HCEC 1CT (cell line): ENCODE measurements at regions not wholly inside any gene's neighbourhood (a gene's known extent, or its start where the extent isn't known, plus 50 kb on each side); places are given as distances from the start of the nearest gene placed in this dataset.

Experiments used
- DNase-seq: peaks from one replicate; pipeline ENCODE4 v3.0.0-alpha.2; 2017

DNA sequence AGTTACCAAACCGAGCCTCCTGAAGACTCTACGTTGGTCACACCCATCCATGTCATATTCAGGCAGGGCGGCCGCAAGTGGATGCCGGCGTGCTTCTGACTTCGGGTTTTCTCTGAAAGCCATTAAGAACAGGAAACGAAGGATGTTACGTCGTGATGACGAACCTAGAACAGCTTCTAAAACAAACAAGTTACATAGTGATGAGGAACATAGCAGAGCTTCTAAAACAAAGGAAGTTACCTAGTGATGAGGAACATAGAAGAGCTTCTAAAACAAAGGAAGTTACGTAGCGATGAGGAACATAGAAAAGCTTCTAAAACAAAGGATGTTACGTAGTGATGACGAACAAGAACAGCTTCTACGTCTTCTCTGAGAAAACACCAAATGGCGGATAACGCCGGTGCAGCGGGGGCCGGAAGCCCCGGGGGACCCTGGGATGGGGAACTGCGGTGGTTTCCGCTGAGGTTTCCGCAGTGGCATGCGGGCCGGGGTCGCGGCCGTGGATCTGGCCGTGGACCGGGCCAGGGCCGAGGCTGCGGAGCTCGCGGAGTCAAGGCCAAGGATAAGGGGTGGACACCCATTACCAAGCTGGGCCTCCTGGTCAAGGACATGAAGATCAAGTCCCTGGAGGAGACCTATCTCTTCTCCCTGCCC, 141.1 kb downstream of the SOCS6 start:
- no peak for DNase-seq

DNA sequence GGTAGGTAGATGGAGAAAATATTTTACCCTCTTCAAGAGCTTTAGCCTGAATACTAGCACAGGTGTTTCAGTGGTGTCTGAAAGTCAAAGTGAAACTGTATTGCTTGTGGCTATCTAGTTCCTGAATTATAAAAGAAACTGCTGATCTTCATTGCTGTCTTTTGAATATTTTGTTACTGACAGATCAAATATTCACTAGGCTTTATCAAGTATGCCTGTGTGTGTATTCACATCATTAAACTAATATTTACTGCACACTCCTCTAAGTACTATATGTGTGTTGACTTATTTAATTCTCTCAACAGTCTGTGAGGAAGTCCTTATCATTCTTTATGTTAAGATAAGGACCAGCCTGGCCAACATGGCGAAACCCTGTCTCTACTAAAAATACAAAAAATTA, 139.6 kb downstream of the SOCS6 start:
- DNase-seq: no peak

DNA sequence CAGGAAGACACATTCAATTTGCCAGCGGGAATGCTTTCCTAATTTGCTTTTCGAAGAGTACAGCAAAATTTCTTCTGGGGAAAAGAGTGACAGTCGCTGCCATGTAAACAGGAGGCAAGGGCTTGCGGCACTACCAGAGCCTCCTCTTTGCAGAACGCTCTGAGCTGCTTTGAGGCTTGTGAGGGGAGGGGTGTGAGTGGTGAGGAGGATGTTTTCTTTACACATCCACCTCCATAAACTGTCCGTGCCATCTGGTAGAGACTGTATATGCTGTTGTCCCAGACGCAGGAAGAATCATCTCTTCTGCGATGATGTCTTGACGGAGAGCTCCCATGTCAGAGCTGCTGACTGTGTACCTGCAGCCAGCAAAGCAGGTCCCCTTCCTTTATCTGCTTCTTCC, 138.0 kb downstream of the SOCS6 start:
- DNase-seq: no peak

DNA sequence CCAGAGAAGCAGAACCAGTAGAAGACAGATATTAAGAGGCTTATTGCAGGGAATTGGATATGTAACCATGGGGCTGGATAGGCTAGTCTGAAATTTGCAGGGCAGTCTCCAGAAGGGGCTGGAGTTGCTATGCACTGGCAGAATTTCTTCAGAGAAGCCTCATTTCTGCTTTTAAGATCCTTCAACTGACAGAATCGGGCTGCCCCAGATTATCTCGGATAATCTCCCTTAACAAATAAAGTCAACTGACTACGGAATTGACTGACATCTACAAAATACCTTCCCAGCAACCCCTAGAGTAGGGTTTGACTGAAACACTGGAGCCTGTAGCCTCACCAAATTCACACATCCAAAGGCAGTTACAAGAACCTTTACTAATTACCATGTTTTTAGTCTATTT, 136.4 kb downstream of the SOCS6 start:
- DNase-seq: no peak

DNA sequence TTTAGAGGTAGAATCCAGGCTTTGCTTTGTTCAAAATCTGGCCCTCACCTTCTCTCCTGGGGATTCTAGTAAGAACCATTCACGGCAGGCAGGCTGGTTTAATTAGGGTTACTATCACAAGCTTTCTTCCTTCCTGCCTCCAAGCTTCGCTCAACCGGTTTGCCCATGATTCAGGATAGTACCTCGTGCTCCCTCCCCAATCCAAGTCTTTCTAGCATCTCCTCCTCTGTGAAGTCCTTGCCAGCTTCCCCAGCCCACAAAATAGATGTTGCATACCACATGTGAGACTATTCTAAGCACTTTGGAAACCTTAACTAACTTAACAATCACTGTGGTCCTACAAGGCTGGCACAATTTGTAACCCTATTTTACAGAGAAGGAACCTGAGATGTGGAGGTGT, 135.1 kb downstream of the SOCS6 start:
- no peak for DNase-seq

DNA sequence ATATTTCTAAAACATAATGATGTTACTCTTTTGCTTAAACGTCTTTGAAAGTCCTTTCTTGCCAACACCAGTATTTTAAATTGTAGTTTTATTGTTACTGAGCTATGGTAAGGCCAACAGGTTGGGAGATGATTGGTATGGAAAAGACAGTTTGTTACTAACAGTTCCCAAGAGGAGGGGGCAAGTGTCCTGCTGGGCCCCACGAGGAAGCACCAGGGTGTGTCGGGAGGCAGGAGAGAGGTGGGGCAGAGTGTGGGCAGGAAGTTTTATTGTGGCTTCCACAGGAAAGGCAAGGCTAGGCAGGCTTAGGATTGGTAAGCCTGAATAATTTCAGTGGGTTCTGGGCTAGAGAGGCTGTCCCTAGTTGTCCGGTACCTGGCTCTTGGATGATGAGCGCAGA, 134.3 kb downstream of the SOCS6 start:
- no peak for DNase-seq

DNA sequence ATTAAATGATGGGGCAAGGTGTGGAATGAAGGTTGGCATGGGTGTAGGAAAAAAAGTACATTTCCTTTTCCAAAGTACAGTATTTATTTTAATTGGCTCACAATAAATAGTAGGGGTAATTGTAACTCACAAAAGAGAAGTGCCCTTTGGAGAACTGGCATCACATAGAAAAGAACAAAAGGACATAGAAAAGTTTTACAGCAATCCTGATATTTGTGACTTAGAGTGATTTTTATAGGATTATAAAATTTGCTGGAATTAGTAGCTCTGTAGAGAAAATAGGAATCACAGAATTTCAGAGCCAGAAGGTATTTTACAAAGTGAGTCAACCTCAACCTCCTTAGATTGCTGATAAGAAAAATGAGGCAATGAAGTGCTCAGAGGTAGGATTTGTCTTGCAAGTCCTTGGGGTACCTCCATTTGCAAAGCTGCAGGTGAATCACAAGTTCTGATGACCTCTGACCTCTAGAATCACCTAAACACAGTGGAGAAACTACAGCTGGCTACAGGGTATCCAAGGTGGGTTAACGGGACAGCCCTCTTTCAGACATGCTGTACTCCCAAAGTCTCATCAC, 133.6 kb downstream of the SOCS6 start:
- DNase-seq: peak; percentile 35

DNA sequence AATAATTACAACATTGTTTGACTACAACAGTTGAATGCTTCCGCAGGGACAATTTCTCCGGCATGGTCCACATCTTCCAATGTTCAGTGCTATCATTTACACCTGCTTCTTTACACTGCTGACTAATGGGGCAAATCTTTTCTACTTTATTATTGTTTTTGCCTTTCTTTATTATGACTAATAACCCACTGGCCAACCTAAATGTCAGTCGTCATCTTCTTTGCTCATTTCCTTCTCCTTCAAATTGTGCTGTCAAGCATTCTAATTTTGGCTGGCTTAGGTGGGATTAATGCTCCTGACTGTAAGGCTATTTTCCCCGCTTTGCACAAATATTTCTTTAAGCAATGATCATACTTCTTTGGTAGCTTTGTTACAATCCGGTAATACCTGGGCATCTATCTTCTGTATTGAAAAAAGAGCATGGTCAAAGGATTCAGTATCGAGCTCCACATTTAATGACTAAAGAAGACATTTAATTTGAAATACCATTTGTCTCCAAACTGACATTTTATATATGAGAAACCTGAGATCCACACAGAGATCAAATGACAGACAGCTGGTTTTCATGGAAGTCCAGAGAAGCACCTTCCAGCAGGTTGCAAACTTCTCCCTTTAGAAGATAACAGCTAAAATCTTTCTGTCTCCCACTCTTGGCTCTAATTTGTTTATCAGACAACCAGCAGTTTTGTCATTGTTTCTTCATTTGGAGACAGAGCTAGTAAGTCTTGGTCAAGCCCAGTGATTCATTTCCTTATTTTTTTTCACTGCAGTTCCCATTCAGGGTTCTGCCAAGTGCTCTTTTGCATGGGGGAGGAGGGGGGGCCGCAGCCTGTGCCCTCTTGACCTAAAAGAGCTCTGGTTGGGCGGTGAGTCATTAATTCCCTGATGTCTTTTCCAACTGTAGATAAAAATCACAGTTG, 132.9 kb downstream of the SOCS6 start:
- peak; percentile 97 for DNase-seq

DNA sequence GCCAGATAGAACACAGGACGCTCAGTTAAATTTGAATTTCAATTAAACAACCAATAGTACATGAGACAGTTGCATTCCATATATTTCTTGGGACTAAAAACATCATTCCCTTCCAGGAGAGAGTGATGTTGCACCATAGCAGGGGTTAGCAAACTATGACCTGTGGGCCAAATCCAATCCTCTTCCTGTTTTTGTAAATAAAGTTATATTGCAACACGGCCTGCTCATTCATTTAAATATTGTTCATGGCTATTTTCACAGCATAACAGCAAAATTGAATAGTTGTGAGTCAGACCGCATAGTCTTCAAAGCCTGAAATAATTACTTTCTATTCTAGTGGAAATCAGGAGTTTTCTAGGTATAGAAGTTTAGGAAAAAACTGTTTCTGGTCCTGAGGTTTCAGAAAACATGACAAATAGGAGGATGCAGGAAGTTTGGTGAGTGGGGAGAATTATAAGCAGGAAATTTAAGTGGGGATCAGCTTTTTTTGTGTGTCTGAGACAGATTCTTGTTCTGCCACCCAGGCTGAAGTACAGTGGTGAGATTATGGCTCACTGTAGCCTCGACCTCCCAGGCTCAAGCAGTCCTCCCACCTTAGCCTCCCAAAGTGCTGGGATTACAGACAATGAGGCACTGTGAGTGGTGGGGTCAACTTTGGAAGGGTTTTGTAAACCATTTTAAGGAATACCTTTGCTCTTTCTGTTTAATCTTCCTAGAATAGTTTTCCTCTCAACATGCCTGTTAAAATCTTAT, 131.5 kb downstream of the SOCS6 start:
- peak; percentile 97 for DNase-seq

DNA sequence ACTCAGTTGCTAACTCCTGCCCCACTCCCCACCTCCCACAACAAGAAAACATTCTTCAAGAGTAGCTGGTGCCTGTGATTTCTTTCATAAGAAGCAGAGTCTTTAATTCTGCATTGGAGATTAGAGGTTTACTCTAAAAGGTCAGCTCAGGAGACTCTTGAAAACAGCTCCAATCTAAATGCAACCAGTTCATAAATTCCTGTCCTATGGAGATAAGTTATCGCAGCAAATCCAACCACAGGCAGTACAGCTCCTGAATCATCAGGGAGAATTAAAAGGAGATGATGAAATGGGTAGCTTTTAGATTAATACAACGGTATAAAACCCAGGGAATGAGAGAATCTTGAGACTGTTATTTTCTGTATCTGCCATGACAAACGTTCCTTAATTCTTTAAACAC, 130.7 kb downstream of the SOCS6 start:
- DNase-seq: peak; percentile 71

DNA sequence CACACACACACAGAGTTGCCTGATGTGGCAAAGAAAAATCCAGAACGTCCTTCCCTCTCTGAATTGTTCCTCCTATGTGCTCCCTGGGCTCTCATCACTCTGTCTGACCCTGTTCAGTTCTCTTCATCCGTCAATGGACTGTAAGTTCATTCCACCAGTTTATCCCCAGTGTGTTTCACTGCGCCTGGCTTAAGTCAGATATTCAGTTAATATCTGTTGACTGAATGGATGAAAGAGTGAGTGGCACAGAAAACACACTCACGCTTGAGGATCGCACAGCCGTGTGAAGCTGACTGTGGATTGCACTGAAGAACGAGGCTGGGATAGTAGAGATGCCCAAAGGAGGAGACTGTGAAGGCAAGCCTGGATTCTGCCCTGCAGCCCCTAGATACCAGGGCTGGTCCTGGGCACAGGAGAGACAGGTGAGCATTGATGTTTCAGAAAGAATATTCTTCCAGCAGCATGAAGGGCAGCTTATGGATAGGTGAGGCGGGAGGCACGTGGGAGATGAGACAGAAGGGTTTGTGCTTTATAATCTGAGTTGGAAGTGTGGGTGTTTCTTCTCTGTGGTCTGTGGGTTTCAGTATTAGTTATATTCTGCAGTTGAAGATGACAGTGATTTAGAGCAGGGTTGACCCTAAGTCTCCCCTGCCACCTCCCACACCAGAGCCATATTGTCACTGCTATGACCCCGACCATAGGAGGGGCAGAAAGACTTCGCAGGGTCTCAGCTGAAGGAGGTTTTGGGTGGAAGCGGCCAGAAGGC, 129.9 kb downstream of the SOCS6 start:
- DNase-seq: no peak

DNA sequence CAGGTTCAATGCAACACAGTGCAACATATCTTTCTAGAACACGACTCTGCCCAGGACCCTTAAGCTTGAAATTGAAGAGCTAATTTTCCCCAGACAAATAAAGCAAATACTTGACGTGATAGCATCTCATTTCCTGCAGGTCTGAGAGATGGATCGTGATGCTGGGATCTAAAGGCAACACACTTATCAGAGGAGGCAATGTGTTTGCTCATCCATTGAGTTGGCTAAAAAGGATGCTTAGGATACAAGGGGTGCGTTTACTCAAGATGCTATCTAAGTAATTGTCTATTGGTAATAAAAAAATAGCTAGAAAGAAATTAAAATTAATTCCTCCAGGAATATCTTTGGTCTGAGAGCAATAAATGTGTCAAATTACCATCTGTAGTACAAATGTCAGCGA, 129.0 kb downstream of the SOCS6 start:
- DNase-seq: no peak

DNA sequence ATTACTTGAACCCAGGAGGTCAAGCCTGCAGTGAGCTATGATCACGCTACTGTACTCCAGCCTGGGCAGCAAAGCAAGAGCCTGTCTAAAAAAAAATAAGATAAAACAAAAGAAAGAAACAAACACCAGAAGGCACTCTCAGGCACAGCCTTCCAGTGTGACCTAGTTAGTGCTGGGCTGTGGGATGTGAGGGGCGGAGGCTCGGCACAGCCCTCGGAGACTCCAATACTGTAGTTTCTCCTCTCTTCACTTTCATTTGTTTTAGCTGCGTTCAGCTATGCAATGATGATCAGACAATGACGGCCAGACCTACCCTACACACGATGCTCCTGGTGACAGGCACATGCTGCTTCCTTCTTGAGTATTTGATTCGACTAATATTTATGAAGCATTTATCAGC, 127.7 kb downstream of the SOCS6 start:
- no peak for DNase-seq

DNA sequence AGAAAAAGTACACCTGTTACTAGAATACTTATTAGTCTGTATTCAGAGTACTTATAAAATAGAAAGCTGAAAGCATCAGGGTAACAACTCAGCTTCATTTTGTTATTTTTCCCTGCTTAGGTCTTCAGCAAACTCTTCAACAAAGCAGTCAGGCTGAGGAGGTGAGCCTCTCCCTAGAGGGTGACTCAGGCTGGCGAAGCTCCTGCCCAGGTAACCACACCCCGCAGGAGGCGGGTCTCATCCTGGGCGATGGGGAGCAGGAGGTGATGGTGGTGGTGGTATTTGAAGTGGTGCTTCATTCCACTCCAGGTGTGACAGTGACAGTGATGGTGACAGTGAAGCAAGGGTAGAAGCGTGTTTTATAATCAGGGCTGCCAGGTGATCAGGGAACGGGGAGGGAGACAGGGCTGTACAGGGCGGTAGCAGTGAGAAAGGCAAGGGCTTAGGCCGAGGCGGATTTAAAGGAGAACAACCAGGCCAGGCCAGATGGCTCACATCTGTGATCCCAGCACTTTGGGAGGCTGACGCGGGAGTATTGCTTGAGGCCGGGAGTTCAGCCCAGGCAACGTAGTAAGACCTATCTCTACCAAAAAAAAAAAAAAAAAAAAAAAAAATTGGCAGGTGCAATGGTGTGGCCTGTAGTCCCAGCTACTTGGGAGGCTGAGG, 127.1 kb downstream of the SOCS6 start:
- no peak for DNase-seq

DNA sequence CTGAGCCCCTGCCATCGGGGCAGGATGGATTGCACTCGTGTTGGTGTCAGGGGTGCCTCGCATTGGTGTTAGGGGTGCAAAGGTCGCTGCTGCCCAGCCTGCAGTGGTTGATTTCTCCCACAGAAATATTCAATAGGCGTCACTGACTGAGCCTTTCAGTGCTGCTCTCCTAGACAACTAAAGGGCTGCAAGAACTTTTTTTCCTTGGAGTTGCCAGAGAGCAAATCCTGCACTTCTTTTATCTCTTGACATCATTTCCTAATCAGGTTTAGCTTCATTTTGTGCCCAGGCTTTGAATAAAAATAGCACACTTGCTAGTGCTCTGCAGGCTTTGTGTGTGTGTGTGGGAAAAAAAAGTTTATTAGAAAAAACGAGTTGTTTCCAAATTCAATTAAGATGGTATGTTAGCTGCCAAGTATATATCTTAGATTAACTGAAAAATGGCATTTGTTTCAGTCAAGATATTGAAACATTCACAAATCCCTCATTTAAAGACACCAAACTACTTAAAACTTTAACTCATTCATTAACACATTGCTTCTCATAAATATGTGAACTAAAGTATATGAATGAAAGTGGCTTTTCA, 125.6 kb downstream of the SOCS6 start:
- no peak for DNase-seq

DNA sequence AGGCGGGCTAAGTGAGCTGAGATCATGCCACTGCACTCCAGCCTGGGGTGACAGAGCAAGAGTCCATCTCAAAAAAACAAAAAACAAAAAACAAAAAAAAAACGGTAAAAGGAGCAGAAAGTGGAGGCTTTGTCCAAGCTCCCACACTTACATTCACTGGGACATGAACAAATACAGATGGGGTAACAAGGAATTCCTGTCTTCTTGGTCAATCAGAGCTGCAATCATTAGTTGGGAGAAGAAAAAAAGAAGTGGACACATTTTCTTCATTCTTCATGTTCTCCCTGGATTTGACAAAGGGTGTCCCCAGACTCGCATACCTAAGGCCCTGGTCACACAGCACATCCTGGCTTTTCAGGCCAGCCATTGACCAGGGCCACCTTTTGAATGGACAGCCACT, 124.6 kb downstream of the SOCS6 start:
- DNase-seq: no peak

DNA sequence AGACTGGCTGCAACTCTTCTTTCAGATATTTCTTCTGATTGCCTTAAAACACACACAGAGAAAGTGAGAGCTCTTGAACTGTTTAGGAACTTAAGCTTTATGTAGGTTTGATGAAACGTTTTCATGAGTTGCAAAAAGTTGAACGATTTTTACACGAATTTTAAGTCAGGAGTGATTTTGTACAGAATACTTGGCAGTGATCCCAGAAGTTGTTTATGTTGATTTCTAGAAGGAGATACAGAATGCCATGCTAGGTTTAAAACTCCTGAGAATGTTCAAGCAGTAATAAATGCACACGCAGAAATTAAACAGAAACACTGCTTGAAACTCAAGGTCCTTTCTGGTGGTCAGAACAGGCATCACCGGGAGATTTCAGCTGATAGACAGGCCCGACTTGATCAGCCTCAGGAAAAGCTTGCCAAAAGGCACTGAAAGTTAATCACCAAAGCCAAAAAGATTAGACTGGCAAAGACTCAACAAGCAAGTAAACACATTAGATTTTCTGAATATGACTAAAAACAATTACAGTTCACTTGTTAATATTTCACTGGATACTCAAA, 123.1 kb downstream of the SOCS6 start:
- DNase-seq: no peak

DNA sequence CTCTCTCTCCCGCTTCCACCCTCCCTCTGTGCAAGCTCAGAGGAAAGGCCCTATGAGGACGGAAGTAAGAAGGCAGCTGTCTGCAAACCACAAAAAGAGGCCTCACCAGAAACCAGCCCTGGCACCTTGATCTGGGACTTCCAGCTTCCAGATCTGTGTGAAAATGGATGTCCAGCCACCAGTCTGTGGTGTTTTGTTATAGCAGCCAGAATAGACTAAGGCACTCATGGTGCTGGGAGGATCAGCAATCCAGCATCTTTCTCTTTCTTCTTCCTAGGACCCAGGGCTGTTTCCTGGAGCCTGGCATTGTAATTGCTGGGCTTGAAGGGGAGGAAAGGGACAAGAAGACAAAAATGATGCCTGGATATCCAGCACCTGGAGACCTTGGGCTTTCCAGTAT, 122.5 kb downstream of the SOCS6 start:
- DNase-seq: no peak

DNA sequence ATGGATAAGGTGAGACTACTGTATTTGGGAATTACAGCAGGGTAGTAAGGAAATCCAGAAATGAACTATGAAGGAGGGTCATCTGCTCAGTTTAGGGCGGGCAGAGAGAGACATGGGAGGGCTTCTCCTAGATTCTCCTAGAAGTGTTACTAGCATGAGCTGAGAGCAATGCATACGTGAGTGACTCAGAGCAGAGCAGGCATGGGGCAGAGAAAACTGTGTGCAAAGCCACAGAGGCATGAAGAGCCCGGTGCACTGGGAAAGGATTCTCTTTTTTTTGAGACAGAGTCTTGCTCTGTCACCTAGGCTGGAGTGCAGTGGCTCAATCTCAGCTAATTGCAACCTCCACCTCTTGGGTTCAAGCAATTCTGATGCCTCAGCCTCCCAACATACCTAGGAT, 116.2 kb downstream of the SOCS6 start:
- DNase-seq: no peak

DNA sequence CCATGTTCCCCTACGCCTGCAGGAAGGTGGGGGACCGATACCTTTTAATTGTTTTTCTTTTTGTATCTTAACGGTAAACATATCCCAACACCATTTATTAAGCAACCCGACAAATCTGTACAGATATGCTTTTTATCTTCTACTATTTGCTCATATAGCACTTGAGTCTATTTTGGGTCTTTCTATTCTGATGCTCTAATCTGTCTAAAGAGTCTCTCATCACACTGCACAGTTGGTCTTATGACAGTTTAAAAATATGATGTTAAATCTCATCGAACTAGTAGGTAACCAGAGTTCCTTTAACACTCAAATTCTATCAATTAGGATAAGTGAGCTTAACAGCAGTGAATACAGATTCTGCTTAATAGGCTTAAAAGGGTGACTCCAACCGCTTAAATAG, 111.6 kb downstream of the SOCS6 start:
- no peak for DNase-seq

DNA sequence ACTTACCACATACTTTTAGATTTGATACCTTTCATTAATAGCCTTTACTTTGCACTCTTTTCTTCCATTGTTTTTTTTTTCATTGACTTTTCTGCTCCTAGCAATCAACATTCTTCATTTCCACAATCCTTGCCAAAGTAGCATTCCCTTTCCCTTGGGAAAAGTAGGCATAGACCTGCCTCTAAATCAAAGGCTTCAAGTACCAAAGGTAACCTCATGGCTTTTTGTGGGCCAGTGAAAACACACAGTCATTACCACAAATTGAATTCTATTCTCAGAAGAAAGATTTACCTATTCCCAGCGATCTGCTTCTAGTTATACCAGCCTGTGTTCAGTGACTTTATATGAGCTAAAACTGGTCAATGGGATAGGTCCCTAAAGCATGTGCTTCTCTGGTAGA, 109.2 kb downstream of the SOCS6 start:
- DNase-seq: no peak
